ENCODE measurements at regions not wholly inside any gene's neighbourhood (a gene's known extent, or its start where the extent isn't known, plus 50 kb on each side); places are given as distances from the start of the nearest gene placed in this dataset.

DNA sequence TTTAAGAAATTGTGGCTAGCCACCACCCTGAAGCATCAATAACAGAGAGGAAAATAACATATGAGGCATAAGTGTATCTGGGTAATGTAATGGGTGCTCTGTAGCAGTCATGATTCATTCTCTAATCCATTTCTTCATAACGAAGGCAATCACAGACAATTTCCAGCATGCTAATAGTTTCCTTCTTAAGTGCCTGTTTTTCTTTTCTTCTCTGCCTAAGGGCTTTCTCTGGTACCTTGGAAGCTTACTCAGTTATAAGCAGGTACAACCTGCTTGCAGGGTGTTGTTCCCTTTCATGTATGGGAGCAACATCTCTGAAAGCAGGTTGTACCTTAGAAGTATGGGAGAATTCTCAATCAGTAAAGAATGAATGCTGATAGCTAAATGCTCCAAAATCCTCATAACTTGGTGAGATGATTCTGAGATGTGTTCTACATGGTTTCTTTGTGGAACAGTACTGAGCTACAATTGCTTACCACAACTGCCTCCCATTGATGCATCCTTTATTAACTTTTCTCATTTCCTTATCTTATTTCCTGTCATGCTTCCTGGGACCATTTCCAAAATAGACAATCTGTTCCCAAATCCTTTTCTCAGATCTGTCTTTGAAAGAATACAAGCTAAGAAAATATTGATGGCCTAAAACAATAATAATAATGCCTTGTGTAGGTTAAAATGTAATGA is 247.6 kb downstream of the PAPSS1 start:
- no peak for DNase-seq (ENCODE audit: low read depth)
- no peak for TF ChIP-seq CTCF (conservative IDR thresholded peaks at IDR 0.05; ENCODE audit: low read length)
- H3K4me3 ChIP-seq (ENCODE audit: low read length), result no peak overlapping the region

GRCh38 chr4:107470173-107470572 is 249.9 kb downstream of the PAPSS1 start:
- no peak overlapping the region for H3K4me3 ChIP-seq (ENCODE audit: low read length)
- TF ChIP-seq CTCF (conservative IDR thresholded peaks at IDR 0.05; ENCODE audit: low read length), result no peak
- DNase-seq (ENCODE audit: low read depth), result no peak

- no peak for TF ChIP-seq CTCF (conservative IDR thresholded peaks at IDR 0.05; ENCODE audit: low read length)
- DNase-seq (ENCODE audit: low read depth), result peak; percentile 9
- H3K4me3 ChIP-seq (ENCODE audit: low read length), result no peak overlapping the region
Measured at GRCh38 chr4:107468812-107469211, 251.2 kb downstream of the PAPSS1 start.

- peak; percentile 18 for DNase-seq (ENCODE audit: low read depth)
- no peak for TF ChIP-seq CTCF (conservative IDR thresholded peaks at IDR 0.05; ENCODE audit: low read length)
- H3K4me3 ChIP-seq (ENCODE audit: low read length), result no peak overlapping the region
Measured at GRCh38 chr4:107468156-107468555, 251.9 kb downstream of the PAPSS1 start.

DNA sequence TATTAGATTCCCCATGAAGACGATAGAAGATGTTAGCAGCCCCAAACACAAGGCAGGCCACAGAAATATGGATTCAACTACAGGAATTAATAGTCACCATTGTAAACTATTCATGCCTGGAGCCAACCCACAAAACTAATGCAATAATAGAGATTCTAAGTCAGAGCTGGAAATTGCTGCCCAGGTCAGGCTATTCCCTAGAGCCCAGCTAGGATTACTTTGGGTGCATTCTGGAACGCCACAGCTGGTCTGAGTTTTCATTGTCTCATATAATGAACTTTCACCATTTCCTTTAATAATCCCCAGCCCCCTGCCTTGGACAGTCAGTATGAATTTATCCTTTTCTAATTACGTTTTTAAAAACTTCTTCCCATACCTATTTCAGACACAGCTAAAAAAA is 252.6 kb downstream of the PAPSS1 start:
- TF ChIP-seq CTCF (conservative IDR thresholded peaks at IDR 0.05; ENCODE audit: low read length), result no peak
- H3K4me3 ChIP-seq (ENCODE audit: low read length), result no peak overlapping the region
- DNase-seq (ENCODE audit: low read depth), result peak; percentile 34

GRCh38 chr4:107458194-107458593 is 261.8 kb downstream of the PAPSS1 start:
- no peak for DNase-seq (ENCODE audit: low read depth)
- no peak overlapping the region for H3K4me3 ChIP-seq (ENCODE audit: low read length)
- no peak for TF ChIP-seq CTCF (conservative IDR thresholded peaks at IDR 0.05; ENCODE audit: low read length)

DNA sequence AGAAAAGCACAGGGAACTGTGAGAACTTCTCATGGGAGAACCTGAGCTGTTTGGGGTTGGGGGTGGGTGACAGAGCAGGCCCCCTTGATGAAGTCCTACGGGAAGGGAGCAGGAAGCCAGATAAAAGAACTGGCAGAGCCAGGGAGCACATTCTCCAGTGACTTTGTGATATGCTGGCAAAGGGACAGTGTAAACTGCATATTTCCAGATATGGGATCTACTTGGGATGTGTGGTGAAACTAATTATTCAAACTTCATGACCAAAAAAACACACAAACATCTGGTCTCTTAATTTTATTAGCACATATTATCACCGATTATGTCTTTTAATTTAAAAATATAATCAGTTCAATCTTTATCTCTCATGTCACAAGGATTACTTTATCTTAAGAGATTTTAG is 266.0 kb downstream of the PAPSS1 start:
- no peak for TF ChIP-seq CTCF (conservative IDR thresholded peaks at IDR 0.05; ENCODE audit: low read length)
- DNase-seq (ENCODE audit: low read depth), result no peak
- no peak overlapping the region for H3K4me3 ChIP-seq (ENCODE audit: low read length)

Data from AG10803 (cell line).